Keratinocyte (primary cell): ENCODE measurements at regions not wholly inside any gene's neighbourhood (a gene's known extent, or its start where the extent isn't known, plus 50 kb on each side); places are given as distances from the start of the nearest gene placed in this dataset.

ENCODE experiments used
- DNase-seq: peaks from one replicate; pipeline ENCODE4 v3.0.0-alpha.2; 2011; ENCODE audit warnings: low read depth, missing footprints, low spot score
- FAIRE-seq: peaks from 2 replicates; lab custom pipeline; 2011; peaks lifted over from hg19 to GRCh38; lab: Jason Lieb, UNC
- H2AFZ ChIP-seq: 2 replicates; pipeline ENCODE4 v1.6.0; 2012; ENCODE audit warnings: low read length, control low read depth, inconsistent platforms; ENCODE audit not compliant: control insufficient read depth
- H3K27ac ChIP-seq: 2 replicates; pipeline ENCODE4 v1.5.1; 2011; ENCODE audit warnings: low read length; ENCODE audit not compliant: control insufficient read depth, insufficient read depth
- H3K27me3 ChIP-seq: 3 replicates; pipeline ENCODE4 v1.6.0; 2011; ENCODE audit warnings: low read length; ENCODE audit not compliant: control insufficient read depth, insufficient read depth; ENCODE audit errors: extremely low read depth
- H3K36me3 ChIP-seq, 2 experiments: 2 replicates in 1 of 2; 3 replicates in 1 of 2; pipeline ENCODE4 v1.5.1; 2011; ENCODE audit warnings: low read length in 2 of 2, mild to moderate bottlenecking in 1 of 2; ENCODE audit not compliant: control insufficient read depth in 2 of 2, insufficient read depth in 2 of 2; ENCODE audit errors: extremely low read depth in 1 of 2
- H3K4me1 ChIP-seq: 3 replicates; pipeline ENCODE4 v1.5.1; 2011; ENCODE audit warnings: low read length; ENCODE audit not compliant: control insufficient read depth, insufficient read depth; ENCODE audit errors: extremely low read depth
- H3K4me2 ChIP-seq: 3 replicates; pipeline ENCODE4 v1.6.0; 2011; ENCODE audit warnings: low read depth, low read length; ENCODE audit not compliant: control insufficient read depth, insufficient read depth; ENCODE audit errors: extremely low read depth
- H3K4me3 ChIP-seq, 3 experiments: fragments of 200-600 bp in 1 of 3; sonication (generic) in 1 of 3; 2 replicates in 2 of 3; 3 replicates in 1 of 3; pipeline ENCODE4 v1.5.1; 2011 to 2016; ENCODE audit warnings: low read length in 3 of 3, mild to moderate bottlenecking in 3 of 3, control low read depth in 2 of 3, inconsistent platforms in 1 of 3, low read depth in 1 of 3, mixed read lengths in 1 of 3, mixed run types in 1 of 3, moderate library complexity in 1 of 3; ENCODE audit not compliant: control insufficient read depth in 2 of 3, insufficient read depth in 2 of 3; ENCODE audit errors: extremely low read depth in 1 of 3
- H3K79me2 ChIP-seq: 2 replicates; pipeline ENCODE4 v1.6.0; 2012; ENCODE audit warnings: low read length; ENCODE audit not compliant: control insufficient read depth, insufficient read depth
- H3K9ac ChIP-seq: 3 replicates; pipeline ENCODE4 v1.6.0; 2011; ENCODE audit warnings: low read length; ENCODE audit not compliant: control insufficient read depth, insufficient read depth; ENCODE audit errors: extremely low read depth
- H3K9me1 ChIP-seq: 3 replicates; pipeline ENCODE4 v1.6.0; 2011; ENCODE audit warnings: low read length; ENCODE audit not compliant: control insufficient read depth, insufficient read depth; ENCODE audit errors: extremely low read depth
- H3K9me3 ChIP-seq: 2 replicates; pipeline ENCODE4 v1.5.1; 2012; ENCODE audit warnings: low read depth, low read length; ENCODE audit not compliant: control insufficient read depth
- H4K20me1 ChIP-seq: 3 replicates; pipeline ENCODE4 v1.6.0; 2011; ENCODE audit warnings: low read length; ENCODE audit not compliant: control insufficient read depth, insufficient read depth; ENCODE audit errors: extremely low read depth
- CTCF ChIP-seq, 3 experiments: IDR thresholded peaks in 1 of 3; conservative IDR thresholded peaks in 1 of 3; optimal IDR thresholded peaks in 1 of 3; 2 replicates in 2 of 3; 3 replicates in 1 of 3; pipeline versions ENCODE3 to v1.5.1; 2011; ENCODE audit warnings: low read length in 3 of 3, mild to moderate bottlenecking in 3 of 3, moderate library complexity in 2 of 3, control low read depth in 1 of 3, inconsistent platforms in 1 of 3; ENCODE audit not compliant: insufficient read depth in 2 of 3; ENCODE audit errors: extremely low read depth in 1 of 3
- EZH2 ChIP-seq: IDR thresholded peaks from one replicate; pipeline ENCODE4 v1.6.1; 2012; ENCODE audit warnings: inconsistent platforms, mild to moderate bottlenecking, low read length, moderate library complexity
- dilution Hi-C: fragments of 300-500 bp; cut with MboI; formaldehyde crosslinking; loops from one replicate; pipeline ENCODE4 v1.7.0; 2020; ENCODE audit warnings: low sequenced_read_pairs; ENCODE audit not compliant: extremely low pct_ligation_motif_present

GRCh38 chr2:5555636-5556035 is 136.5 kb upstream of the SOX11 start:
- Histone ChIP-seq H4K20me1 (no peaks in the 10 kb centered on the region), H3K4me3 (no peak overlapping the region), H3K9me1 (no peaks in the 10 kb centered on the region), H3K9me3 (no peaks in the 10 kb centered on the region), H3K36me3 (no peaks in the 10 kb centered on the region), H3K9ac (no peak overlapping the region), H3K27me3 (no peaks in the 10 kb centered on the region), H3K4me2 (no peak overlapping the region), H3K4me1 (no peaks in the 10 kb centered on the region), H3K79me2 (no peaks in the 10 kb centered on the region), H2AFZ (no peak overlapping the region), H3K27ac (no peak overlapping the region)
- dilution Hi-C loops = no loop called here
- FAIRE-seq (no peak), DNase-seq (no peak)
- TF ChIP-seq CTCF (optimal IDR thresholded peaks at IDR 0.05 in 1 of 3, IDR thresholded peaks at IDR 0.05 in 1 of 3, conservative IDR thresholded peaks at IDR 0.05 in 1 of 3; ENCODE audit: extremely low read depth in 1 of 3, insufficient read depth in 2 of 3, low read length in 3 of 3) (no peak), EZH2 (no peak)

GRCh38 chr2:5561006-5561405 is 131.2 kb upstream of the SOX11 start:
- Histone ChIP-seq H3K79me2 (no peaks in the 10 kb centered on the region), H4K20me1 (no peaks in the 10 kb centered on the region), H3K27me3 (no peaks in the 10 kb centered on the region), H3K9ac (no peak overlapping the region), H2AFZ (no peak overlapping the region), H3K4me2 (no peak overlapping the region), H3K36me3 (no peaks in the 10 kb centered on the region), H3K4me1 (no peaks in the 10 kb centered on the region), H3K4me3 (no peak overlapping the region), H3K9me1 (no peaks in the 10 kb centered on the region), H3K9me3 (peaks cover 10% of the 10 kb centered on the region), H3K27ac (no peak overlapping the region)
- TF ChIP-seq EZH2 = no peak
- no peak for TF ChIP-seq CTCF (optimal IDR thresholded peaks at IDR 0.05 in 1 of 3, IDR thresholded peaks at IDR 0.05 in 1 of 3, conservative IDR thresholded peaks at IDR 0.05 in 1 of 3; ENCODE audit: extremely low read depth in 1 of 3, insufficient read depth in 2 of 3, low read length in 3 of 3)
- dilution Hi-C loops = no loop called here
- DNase-seq (no peak), FAIRE-seq (no peak)
